ENCODE measurements at regions not wholly inside any gene's neighbourhood (a gene's known extent, or its start where the extent isn't known, plus 50 kb on each side); places are given as distances from the start of the nearest gene placed in this dataset.

GRCh38 chr10:78645169-78645686 lies 423.5 kb upstream of the ZMIZ1 start:
- POLR2A ChIA-PET = no interaction called here
- Histone ChIP-seq H3K4me1 (ENCODE audit: control insufficient read depth in 1 of 2, insufficient read depth in 2 of 2, low read depth in 1 of 2, low read length in 1 of 2) (peaks cover 8 to 18% of the 10 kb centered on the region in 2 experiments; a peak in 3 of 4 replicates), H3K4me3 (ENCODE audit: low read depth in 2 of 2, low read length in 1 of 2) (no peak overlapping the region), H3K9ac (no peak overlapping the region), H3K36me3 (replicated peaks in 1 of 2; ENCODE audit: control insufficient read depth in 1 of 2, insufficient read depth in 2 of 2, low read length in 1 of 2) (no peaks in the 10 kb centered on the region), H3F3A (replicated peaks; ENCODE audit: insufficient read depth) (peaks cover 6% of the 10 kb centered on the region), H3K27me3 (ENCODE audit: insufficient read depth) (no peaks in the 10 kb centered on the region), H3K27ac (ENCODE audit: low read depth in 2 of 2, low read length in 1 of 2) (no peak overlapping the region), H4K20me1 (ENCODE audit: insufficient read depth) (no peaks in the 10 kb centered on the region), H3K79me2 (ENCODE audit: insufficient read depth) (no peaks in the 10 kb centered on the region), H2AFZ (ENCODE audit: low read depth) (no peak overlapping the region), H3K4me2 (no peak overlapping the region), H3K9me3 (no peaks in the 10 kb centered on the region), H3K9me2 (no peaks in the 10 kb centered on the region)
- CTCF ChIA-PET = no interaction called here
- TF ChIP-seq TEAD4 (IDR thresholded peaks at IDR 0.05; ENCODE audit: borderline replicate concordance, insufficient read depth) (no peak), YY1 (IDR thresholded peaks at IDR 0.05; ENCODE audit: low read depth) (no peak), FOXM1 (IDR thresholded peaks at IDR 0.05; ENCODE audit: low read depth) (no peak), EZH2phosphoT487 (IDR thresholded peaks at IDR 0.05; ENCODE audit: borderline replicate concordance, low read depth) (no peak), ELF1 (IDR thresholded peaks at IDR 0.05) (no peak), JUND (IDR thresholded peaks at IDR 0.05) (no peak), SIN3A (IDR thresholded peaks at IDR 0.05; ENCODE audit: borderline replicate concordance, low read depth, low read length) (no peak), GATA2 (CRISPR knock-in tag; IDR thresholded peaks at IDR 0.05) (no peak)
- TF ChIP-seq, protein P1, sequence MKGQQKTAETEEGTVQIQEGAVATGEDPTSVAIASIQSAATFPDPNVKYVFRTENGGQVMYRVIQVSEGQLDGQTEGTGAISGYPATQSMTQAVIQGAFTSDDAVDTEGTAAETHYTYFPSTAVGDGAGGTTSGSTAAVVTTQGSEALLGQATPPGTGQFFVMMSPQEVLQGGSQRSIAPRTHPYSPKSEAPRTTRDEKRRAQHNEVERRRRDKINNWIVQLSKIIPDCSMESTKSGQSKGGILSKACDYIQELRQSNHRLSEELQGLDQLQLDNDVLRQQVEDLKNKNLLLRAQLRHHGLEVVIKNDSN (IDR thresholded peaks at IDR 0.05; ENCODE audit: borderline replicate concordance, low read depth) = no peak
- 72% methylated on average over 5 of the region's 5 CpGs for WGBS (ENCODE audit: low lambda C conversion rate)
- DNase-seq = no peak

DNA sequence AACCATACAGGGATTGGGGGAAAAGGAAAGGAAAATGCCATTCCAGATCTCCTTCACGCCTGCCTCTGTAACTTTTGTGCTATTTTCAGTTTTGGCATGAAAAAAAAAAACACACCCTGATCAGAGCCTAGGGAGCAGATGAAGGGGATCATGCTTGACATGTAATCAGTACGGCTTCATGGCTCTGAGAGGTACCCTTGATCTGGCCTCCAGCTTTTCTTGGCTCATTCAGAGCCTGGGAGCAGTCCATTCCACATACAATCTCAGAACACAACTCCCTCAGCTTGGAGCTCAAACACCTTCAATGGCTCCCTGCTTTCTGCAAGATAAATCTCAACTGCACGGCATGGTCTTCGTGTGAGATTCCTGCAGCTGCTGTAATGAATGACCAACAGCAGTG lies 422.8 kb upstream of the ZMIZ1 start:
- no peaks in the 10 kb centered on the region for H3K9me2 ChIP-seq
- no peak for DNase-seq
- no peak overlapping the region for H3K4me3 ChIP-seq (ENCODE audit: low read depth in 2 of 2, low read length in 1 of 2)
- H3K9me3 ChIP-seq = no peaks in the 10 kb centered on the region
- no peaks in the 10 kb centered on the region for H3K36me3 ChIP-seq (replicated peaks in 1 of 2; ENCODE audit: control insufficient read depth in 1 of 2, insufficient read depth in 2 of 2, low read length in 1 of 2)
- H3K4me2 ChIP-seq = no peak overlapping the region
- POLR2A ChIA-PET = no interaction called here
- H3K27ac ChIP-seq (ENCODE audit: low read depth in 2 of 2, low read length in 1 of 2) = no peak overlapping the region
- no peaks in the 10 kb centered on the region for H3K79me2 ChIP-seq (ENCODE audit: insufficient read depth)
- TF ChIP-seq EZH2phosphoT487 (IDR thresholded peaks at IDR 0.05; ENCODE audit: borderline replicate concordance, low read depth) (no peak), GABPA (IDR thresholded peaks at IDR 0.05; ENCODE audit: low read depth) (no peak), JUND (IDR thresholded peaks at IDR 0.05) (no peak), MXI1 (IDR thresholded peaks at IDR 0.05; ENCODE audit: low read depth, low read length) (no peak), RAD21 (IDR thresholded peaks at IDR 0.05; ENCODE audit: low read length) (no peak), NFIC (IDR thresholded peaks at IDR 0.05; ENCODE audit: borderline replicate concordance) (no peak), TEAD4 (IDR thresholded peaks at IDR 0.05; ENCODE audit: borderline replicate concordance, insufficient read depth) (no peak), RXRA (IDR thresholded peaks at IDR 0.05; ENCODE audit: borderline replicate concordance, low read depth) (no peak), FOXM1 (IDR thresholded peaks at IDR 0.05; ENCODE audit: low read depth) (no peak), POLR2AphosphoS5 (IDR thresholded peaks at IDR 0.05; ENCODE audit: low read depth, low read length) (no peak), FOXJ3 (CRISPR knock-in tag; IDR thresholded peaks at IDR 0.05) (no peak), RCOR1 (IDR thresholded peaks at IDR 0.05; ENCODE audit: low read length) (no peak), NRF1 (IDR thresholded peaks at IDR 0.05; ENCODE audit: low read depth, low read length) (no peak), CHD2 (IDR thresholded peaks at IDR 0.05; ENCODE audit: low read length, partially characterized antibody) (no peak), ELF1 (IDR thresholded peaks at IDR 0.05) (no peak)
- TF ChIP-seq, protein P2, sequence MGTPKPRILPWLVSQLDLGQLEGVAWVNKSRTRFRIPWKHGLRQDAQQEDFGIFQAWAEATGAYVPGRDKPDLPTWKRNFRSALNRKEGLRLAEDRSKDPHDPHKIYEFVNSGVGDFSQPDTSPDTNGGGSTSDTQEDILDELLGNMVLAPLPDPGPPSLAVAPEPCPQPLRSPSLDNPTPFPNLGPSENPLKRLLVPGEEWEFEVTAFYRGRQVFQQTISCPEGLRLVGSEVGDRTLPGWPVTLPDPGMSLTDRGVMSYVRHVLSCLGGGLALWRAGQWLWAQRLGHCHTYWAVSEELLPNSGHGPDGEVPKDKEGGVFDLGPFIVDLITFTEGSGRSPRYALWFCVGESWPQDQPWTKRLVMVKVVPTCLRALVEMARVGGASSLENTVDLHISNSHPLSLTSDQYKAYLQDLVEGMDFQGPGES (IDR thresholded peaks at IDR 0.05; ENCODE audit: low read depth, low read length) = no peak
- H3K4me1 ChIP-seq (ENCODE audit: control insufficient read depth in 1 of 2, insufficient read depth in 2 of 2, low read depth in 1 of 2, low read length in 1 of 2) = peaks cover 8 to 18% of the 10 kb centered on the region in 2 experiments; a peak in 3 of 4 replicates
- H4K20me1 ChIP-seq (ENCODE audit: insufficient read depth) = no peaks in the 10 kb centered on the region
- CTCF ChIA-PET = no interaction called here
- no peak overlapping the region for H3K9ac ChIP-seq
- no peaks in the 10 kb centered on the region for H3K27me3 ChIP-seq (ENCODE audit: insufficient read depth)
- H2AFZ ChIP-seq (ENCODE audit: low read depth) = no peak overlapping the region
- 91% methylated on average over 4 of the region's 4 CpGs for WGBS (ENCODE audit: low lambda C conversion rate)
- H3F3A ChIP-seq (replicated peaks; ENCODE audit: insufficient read depth) = peaks cover 6% of the 10 kb centered on the region
